B cell (primary cell): ENCODE measurements at regions not wholly inside any gene's neighbourhood (a gene's known extent, or its start where the extent isn't known, plus 50 kb on each side); places are given as distances from the start of the nearest gene placed in this dataset.

Experiments
- ATAC-seq: fragments of 200-7000 bp; cut with Tn5 transposase; one replicate; pipeline ENCODE4 v1.10.0; 2021; ENCODE audit warnings: low read depth, mild to moderate bottlenecking, moderate number of reproducible peaks, moderate library complexity
- CTCF ChIA-PET: fragments of 350-600 bp; sonication (Branson Sonifier 250); formaldehyde crosslinking; loops from one replicate; lab custom pipeline; 2021; ENCODE audit warnings: antibody characterized with exemption, inconsistent platforms; lab: Charles Lee
- POLR2A ChIA-PET: fragments of 350-600 bp; sonication (Branson Sonifier 250); formaldehyde crosslinking; loops from one replicate; lab custom pipeline; 2021; ENCODE audit warnings: antibody characterized with exemption; lab: Charles Lee
- DNase-seq: peaks from one replicate; pipeline ENCODE4 v3.0.0; 2013
- H2AFZ ChIP-seq: 2 replicates; pipeline ENCODE4 v1.6.1; 2012; ENCODE audit warnings: mild to moderate bottlenecking, low read depth, low read length; ENCODE audit not compliant: insufficient read depth, poor library complexity, severe bottlenecking
- H3K27ac ChIP-seq, 2 donors: 1 replicate in 1 of 2; 2 replicates in 1 of 2; pipeline ENCODE4 v1.5.1; 2012 to 2013; ENCODE audit warnings: low read length in 2 of 2, mild to moderate bottlenecking in 2 of 2, moderate library complexity in 1 of 2
- H3K27me3 ChIP-seq, 4 experiments: fragments of 200-600 bp in 1 of 4; sonication (generic) in 1 of 4; replicated peaks in 1 of 4; 1 replicate in 2 of 4; 2 replicates in 2 of 4; pipeline versions ENCODE4 v1.6.1 to v1.7.0; 2013 to 2016; ENCODE audit warnings: low read length in 3 of 4, mild to moderate bottlenecking in 2 of 4, mixed read lengths in 1 of 4, moderate library complexity in 1 of 4; ENCODE audit not compliant: insufficient read depth in 4 of 4, control insufficient read depth in 3 of 4; ENCODE audit errors: control extremely low read depth in 1 of 4
- H3K36me3 ChIP-seq, 2 experiments: replicated peaks in 1 of 2; 1 replicate in 1 of 2; 2 replicates in 1 of 2; pipeline versions ENCODE4 v1.6.1 to v1.7.1; 2013; ENCODE audit warnings: low read length in 1 of 2; ENCODE audit not compliant: insufficient read depth in 2 of 2, control insufficient read depth in 1 of 2; ENCODE audit errors: control extremely low read depth in 1 of 2, extremely low read depth in 1 of 2
- H3K4me1 ChIP-seq, 2 donors: fragments of 200-600 bp in 1 of 2; sonication (generic) in 1 of 2; 1 replicate in 1 of 2; 2 replicates in 1 of 2; pipeline versions ENCODE4 v1.5.1 to v1.6.1; 2013 to 2017; ENCODE audit warnings: low read length in 2 of 2; ENCODE audit not compliant: control insufficient read depth in 2 of 2, insufficient read depth in 2 of 2
- H3K4me2 ChIP-seq: replicated peaks from 2 replicates; pipeline ENCODE3; 2012; ENCODE audit warnings: mild to moderate bottlenecking, low read depth, low read length; ENCODE audit not compliant: poor library complexity, severe bottlenecking
- H3K4me3 ChIP-seq, 5 experiments: fragments of 200-600 bp in 1 of 5; sonication (generic) in 1 of 5; 1 replicate in 3 of 5; 2 replicates in 2 of 5; pipeline versions ENCODE4 v1.5.1 to v1.7.0; 2011 to 2016; ENCODE audit warnings: low read length in 4 of 5, mild to moderate bottlenecking in 4 of 5, low read depth in 2 of 5, control low read depth in 1 of 5, moderate library complexity in 1 of 5; ENCODE audit not compliant: insufficient read depth in 1 of 5; ENCODE audit errors: control extremely low read depth in 1 of 5, extremely low read depth in 1 of 5
- H3K79me2 ChIP-seq: fragments of 200-600 bp; sonication (generic); one replicate; pipeline ENCODE4 v1.6.0; 2016; ENCODE audit warnings: low read length; ENCODE audit not compliant: control insufficient read depth, insufficient read depth
- H3K9ac ChIP-seq: fragments of 200-600 bp; sonication (generic); 2 replicates; pipeline ENCODE4 v1.6.1; 2017; ENCODE audit warnings: mild to moderate bottlenecking, low read length, moderate library complexity
- H3K9me3 ChIP-seq, 3 donors: one replicate each; pipeline versions ENCODE4 v1.6.1 to v1.7.1; 2013; ENCODE audit warnings: low read length in 2 of 3; ENCODE audit not compliant: control insufficient read depth in 2 of 3, insufficient read depth in 1 of 3; ENCODE audit errors: control extremely low read depth in 1 of 3
- H4K20me1 ChIP-seq: 2 replicates; pipeline ENCODE4 v1.6.0; 2012; ENCODE audit warnings: mild to moderate bottlenecking, low read length; ENCODE audit not compliant: insufficient read depth, control insufficient read depth, poor library complexity, severe bottlenecking
- H3K27ac Mint-ChIP-seq: one replicate; pipeline ENCODE4 v1.8.0; 2021; ENCODE audit warnings: mixed read lengths
- H3K27me3 Mint-ChIP-seq: one replicate; pipeline ENCODE4 v1.8.0; 2021; ENCODE audit warnings: mixed read lengths
- H3K4me1 Mint-ChIP-seq: one replicate; pipeline ENCODE4 v1.8.0; 2021; ENCODE audit warnings: mixed read lengths
- H3K4me3 Mint-ChIP-seq: one replicate; pipeline ENCODE4 v1.8.0; 2021; ENCODE audit warnings: mixed read lengths
- H3K9me3 Mint-ChIP-seq: one replicate; pipeline ENCODE4 v1.8.0; 2022; ENCODE audit warnings: mixed read lengths; ENCODE audit not compliant: insufficient read depth
- CTCF ChIP-seq: fragments of 200-600 bp; IDR thresholded peaks from one replicate; pipeline ENCODE4 v1.8.0; 2022; ENCODE audit warnings: antibody characterized with exemption, mild to moderate bottlenecking
- EZH2 ChIP-seq: IDR thresholded peaks from 2 replicates; pipeline ENCODE4 v1.6.1; 2012; ENCODE audit warnings: borderline replicate concordance, low read depth, mild to moderate bottlenecking, moderate library complexity, low read length; ENCODE audit not compliant: insufficient read depth, poor library complexity, severe bottlenecking
- WGBS: methylation state at CpG from one replicate; pipeline ENCODE4 v1.1.5; 2013; ENCODE audit warnings: missing lambda C conversion rate; ENCODE audit not compliant: insufficient coverage; 5-methylcytosine and 5-hydroxymethylcytosine counted together
- intact Hi-C: fragments of 100-400 bp; cut with micrococcal nuclease; formaldehyde crosslinking; loops from one replicate; pipeline ENCODE4 v1.10.0; 2022

GRCh38 chr14:101370593-101371569 is 190.4 kb upstream of the DIO3 start:
- H3K27ac ChIP-seq, result no peak overlapping the region
- Mint-ChIP-seq H3K4me3 (no peak overlapping the region), H3K27me3 (peaks cover 15% of the 10 kb centered on the region), H3K9me3 (no peaks in the 10 kb centered on the region), H3K27ac (peak overlapping the region; percentile 4), H3K4me1 (peaks cover under 1% of the 10 kb centered on the region)
- H3K9me3 ChIP-seq, result peaks cover 0 to 16% (median 0%) of the 10 kb centered on the region in 3 donors
- H3K36me3 ChIP-seq, result no peaks in the 10 kb centered on the region
- ChIA-PET CTCF (no interaction called here), POLR2A (no interaction called here)
- no peaks in the 10 kb centered on the region for H4K20me1 ChIP-seq
- intact Hi-C loops, result no loop called here
- no peak overlapping the region for H3K4me3 ChIP-seq
- ATAC-seq (no peak), DNase-seq (no peak)
- 94% methylated on average over 14 of the region's 14 CpGs for WGBS
- TF ChIP-seq EZH2 (no peak), CTCF (no peak)
- H3K4me2 ChIP-seq, result no peak overlapping the region
- H3K9ac ChIP-seq, result no peak overlapping the region
- H2AFZ ChIP-seq, result no peak overlapping the region
- H3K79me2 ChIP-seq, result no peaks in the 10 kb centered on the region
- H3K4me1 ChIP-seq, result peaks cover 0 to 1% of the 10 kb centered on the region in 2 donors
- peaks cover 0 to 4% (median 0%) of the 10 kb centered on the region in 4 experiments for H3K27me3 ChIP-seq
